NCI-H2029 treated with DMSO at 0.1 percent for 48 hours (cell line): ENCODE measurements at regions not wholly inside any gene's neighbourhood (a gene's known extent, or its start where the extent isn't known, plus 50 kb on each side); places are given as distances from the start of the nearest gene placed in this dataset.
"Not testable (repeated sequence)": the region's sequence is repeated elsewhere in the genome, so short reads cannot be mapped to it uniquely, and the experiment has no call there.

ENCODE experiments used
- DNase-seq: peaks from one replicate; lab custom pipeline; 2025; lab: John Stamatoyannopoulos, UW

DNA sequence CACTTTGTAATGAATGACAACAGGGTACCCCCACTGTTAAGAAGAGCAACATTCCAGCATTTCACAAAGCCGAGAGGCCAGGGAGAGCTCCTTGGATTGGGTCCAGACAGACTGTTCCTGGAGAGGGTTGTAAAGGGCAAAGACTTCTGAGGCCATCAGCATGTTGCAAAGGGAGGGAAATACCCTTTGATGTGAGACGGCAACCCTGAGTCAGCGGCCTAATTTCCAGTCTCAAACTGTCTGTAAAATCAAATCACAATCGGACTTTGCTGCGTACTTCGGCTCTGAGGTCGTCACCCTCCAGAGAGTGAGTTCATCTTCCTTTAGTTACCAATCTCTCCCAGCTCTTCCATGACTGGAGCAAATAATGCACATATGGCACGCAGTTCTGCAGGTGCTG, 101.0 kb upstream of the DTNBP1 start:
- no peak for DNase-seq

DNA sequence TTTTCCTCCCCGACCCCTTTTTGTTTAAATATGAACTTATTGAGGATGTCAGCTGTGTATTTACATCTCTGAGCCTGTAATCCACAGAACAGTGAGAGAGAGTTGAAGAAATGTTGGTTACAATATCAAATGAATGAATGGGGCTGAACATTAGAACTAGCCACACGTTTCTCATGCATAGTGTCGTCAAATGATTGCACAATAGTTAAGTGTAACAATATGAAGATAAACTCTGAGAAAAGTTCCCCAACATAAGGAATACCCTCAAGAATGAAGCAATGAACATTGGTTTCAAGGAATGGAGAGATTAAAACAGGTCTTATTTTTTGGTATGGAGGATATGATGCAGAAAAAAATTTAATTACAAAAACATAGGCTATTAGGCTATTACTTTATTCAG, 100.5 kb upstream of the DTNBP1 start:
- no peak for DNase-seq

GRCh38 chr6:15761045-15761502, 98.2 kb upstream of the DTNBP1 start:
- peak; percentile 84 for DNase-seq

GRCh38 chr6:15758631-15759215, 95.9 kb upstream of the DTNBP1 start:
- no peak for DNase-seq

- no peak for DNase-seq
Observed at GRCh38 chr6:15755526-15755925, 92.7 kb upstream of the DTNBP1 start.

DNA sequence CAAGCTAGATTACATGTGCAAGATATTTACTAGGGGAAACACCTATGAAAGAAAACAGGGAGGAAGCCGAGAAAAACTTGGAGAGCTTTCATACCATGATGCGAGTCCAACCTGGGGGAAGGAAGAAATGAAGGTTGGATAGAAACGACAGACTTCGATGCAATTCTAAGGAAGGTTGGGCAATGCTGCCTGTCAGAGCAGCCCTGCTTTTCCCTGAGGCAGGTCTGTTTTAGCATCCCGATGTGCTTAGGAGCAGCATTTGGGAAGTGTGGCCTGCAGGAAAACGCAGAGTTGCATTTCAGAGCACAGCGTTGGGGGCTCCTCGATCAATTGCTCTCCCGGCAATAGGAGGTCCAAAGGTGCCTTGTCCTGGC, 91.9 kb upstream of the DTNBP1 start:
- DNase-seq = no peak

GRCh38 chr6:15754035-15754705, 91.3 kb upstream of the DTNBP1 start:
- no peak for DNase-seq

- no peak for DNase-seq
Observed at GRCh38 chr6:15752820-15753219, 90.0 kb upstream of the DTNBP1 start.

GRCh38 chr6:15751721-15752350, 89.0 kb upstream of the DTNBP1 start:
- DNase-seq = no peak

DNA sequence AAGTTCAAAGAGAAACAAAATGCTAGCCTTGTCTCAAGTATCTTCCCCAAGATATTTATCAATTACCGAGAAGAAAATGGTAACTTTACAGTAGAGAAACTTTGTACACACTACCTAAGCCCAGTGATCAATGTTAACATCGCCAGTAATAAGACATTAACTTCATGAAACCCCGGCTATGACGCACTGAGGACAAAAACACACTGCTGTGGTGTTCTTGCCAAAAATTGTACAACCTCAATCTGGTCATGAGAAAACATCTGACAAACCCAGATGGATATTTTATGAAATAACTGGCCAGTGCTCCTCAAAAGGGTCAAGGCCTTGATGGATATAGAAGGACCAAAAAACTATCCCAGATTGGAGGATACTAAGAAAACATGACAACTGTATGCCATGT, 85.5 kb upstream of the DTNBP1 start:
- DNase-seq = no peak

DNA sequence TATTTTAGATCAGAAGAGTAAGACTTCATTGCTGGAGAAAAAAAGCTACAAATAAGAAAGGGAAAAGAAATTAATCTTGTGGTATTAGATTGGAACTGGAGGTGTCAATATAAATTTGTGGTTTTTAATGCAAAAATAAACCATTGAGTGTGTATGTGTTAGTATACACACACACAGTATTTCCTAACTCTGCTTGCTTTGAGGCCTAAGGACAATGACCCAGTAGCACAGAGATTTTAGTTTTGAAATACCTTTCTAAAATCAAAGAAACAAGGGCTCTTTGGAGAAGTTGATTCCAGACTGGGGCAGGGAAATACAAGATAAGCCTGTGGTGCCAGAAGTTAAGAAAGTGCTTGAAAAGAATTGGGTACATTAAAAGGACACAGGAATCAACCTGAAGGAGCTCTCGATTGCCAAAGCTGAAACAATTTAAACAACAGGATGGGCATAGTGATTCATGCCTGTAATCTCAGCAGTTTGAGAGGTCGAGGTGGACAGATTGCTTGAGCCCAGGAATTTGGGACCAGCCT, 84.6 kb upstream of the DTNBP1 start:
- no peak for DNase-seq

DNA sequence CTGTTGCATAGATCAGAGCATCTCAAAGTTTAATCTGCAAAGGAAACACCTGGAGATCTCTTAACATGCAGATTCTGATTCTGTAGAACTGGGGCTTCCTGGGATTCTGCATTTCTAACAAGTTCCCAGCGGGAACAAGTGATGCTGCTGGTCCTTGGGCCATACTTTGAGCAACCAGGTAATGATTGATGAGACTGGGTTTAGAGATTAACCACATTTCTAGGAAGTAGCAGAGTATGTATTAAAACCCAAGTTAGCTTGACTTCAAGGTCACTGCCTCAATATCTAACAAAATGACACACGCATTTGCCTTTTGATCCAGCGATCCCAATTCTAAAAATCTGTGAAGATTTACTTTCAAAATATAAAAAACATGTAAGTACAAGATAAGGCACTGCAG, 83.0 kb upstream of the DTNBP1 start:
- no peak for DNase-seq

DNA sequence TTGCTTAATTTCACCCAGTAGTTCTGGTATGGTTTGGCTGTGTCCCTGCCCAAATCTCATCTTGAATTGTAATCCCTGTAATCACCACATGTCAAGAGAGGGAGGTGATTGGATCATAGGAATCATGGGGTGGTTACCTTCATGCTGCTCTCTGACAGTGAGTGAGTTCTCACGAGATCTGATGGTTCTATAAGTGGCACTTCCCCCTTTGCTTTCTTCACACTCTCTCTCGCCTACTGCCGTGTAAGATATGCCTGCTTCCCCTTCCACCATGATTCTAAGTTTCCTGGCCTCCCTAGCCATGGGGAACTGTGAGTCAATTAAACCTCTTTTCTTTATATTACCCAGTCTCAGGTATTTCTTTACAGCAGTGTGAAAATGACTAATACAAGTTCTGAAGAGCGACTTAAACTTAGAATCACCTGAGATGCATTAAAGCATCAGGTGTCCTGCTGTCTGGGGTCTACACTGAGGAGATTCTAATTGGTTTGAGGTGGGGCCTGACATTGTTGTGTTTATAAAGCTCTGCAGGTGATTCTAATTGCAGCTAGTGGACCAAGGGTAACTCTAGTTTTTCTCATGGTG, 82.1 kb upstream of the DTNBP1 start:
- DNase-seq = no peak

GRCh38 chr6:15742013-15742412, 79.2 kb upstream of the DTNBP1 start:
- not testable (repeated sequence) for DNase-seq

DNA sequence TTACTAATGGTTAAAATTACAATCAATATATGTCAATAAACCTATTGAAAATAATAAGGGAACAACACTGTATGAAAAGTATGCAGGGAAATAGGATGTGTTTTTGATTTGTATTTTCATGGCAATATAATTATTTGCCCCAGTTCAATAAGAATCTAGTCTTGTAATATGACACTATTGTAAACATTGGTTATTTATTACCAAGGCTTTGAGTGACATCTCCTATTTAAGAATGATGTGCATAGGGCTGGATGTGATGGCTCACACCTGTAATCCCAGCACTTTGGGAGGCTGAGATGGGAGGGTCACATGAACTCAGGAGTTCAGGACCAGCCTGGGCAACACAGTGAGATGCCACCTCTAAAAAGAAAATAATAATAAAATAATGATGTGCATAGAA, 78.6 kb upstream of the DTNBP1 start:
- no peak for DNase-seq

- no peak for DNase-seq
Observed at GRCh38 chr6:15739867-15740266, 77.0 kb upstream of the DTNBP1 start.

DNA sequence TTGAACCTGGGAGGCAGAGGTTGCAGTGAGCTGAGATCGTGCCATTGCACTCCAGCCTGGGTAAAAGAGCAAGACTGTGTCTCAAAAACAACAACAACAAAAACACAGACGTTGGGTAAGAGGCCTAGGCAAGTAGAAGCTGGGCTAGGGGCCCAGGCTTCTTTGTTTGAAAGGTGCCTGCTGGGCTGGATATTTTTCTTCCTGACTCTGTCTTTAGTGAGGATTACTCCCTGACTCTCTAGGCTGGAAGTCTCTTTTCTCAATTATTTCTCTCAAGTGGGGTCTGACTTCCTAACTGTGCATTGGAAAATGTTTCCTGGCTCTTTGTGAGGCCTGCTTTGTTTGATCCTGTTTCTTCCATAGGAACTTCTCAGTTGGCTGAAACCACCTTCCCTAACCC, 76.5 kb upstream of the DTNBP1 start:
- DNase-seq = no peak

- DNase-seq = not testable (repeated sequence)
Observed at GRCh38 chr6:15738195-15738594, 75.4 kb upstream of the DTNBP1 start.

DNA sequence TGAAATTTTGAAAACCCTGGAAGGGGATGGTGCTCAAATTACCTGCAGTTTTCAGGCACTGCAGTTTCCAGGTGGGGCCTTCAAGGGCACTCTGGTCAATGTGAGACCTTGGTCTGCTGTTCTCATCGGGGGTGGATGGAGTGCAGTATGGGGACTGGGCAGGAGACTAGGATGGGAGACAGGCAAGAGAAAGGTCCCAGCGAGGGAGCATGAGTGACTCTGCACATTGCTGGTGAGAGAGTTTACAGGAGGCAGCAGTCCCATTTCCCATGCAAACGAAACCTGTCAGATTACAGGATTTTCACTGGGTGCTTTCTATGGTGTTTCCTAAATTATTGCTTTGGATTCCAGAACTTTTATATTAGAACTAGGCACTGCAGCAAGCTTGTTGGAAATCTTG, 73.5 kb upstream of the DTNBP1 start:
- no peak for DNase-seq

GRCh38 chr6:15735567-15736265, 72.9 kb upstream of the DTNBP1 start:
- DNase-seq = peak; percentile 93

GRCh38 chr6:15734118-15734897, 71.5 kb upstream of the DTNBP1 start:
- DNase-seq = no peak

DNA sequence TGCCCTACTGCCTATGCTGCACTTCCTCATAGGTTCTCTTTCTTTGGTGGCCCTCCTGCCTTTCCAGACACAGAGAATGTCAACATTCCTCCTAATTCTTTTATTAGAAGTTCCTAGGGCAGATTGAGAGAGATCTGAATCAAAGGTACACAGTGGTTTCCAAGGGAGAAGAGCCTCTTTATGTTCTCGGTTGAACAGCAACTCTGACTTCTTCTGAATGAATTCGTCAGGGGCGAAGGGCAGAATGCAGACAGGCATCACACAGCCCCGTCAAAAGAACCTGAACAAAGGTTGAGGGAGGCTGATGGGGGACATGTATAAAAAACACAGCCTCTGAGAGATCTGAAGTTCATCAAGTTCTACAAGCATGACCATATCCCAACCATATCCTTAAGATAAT, 68.1 kb upstream of the DTNBP1 start:
- no peak for DNase-seq
